GM23248 (cell line): ENCODE measurements at regions not wholly inside any gene's neighbourhood (a gene's known extent, or its start where the extent isn't known, plus 50 kb on each side); places are given as distances from the start of the nearest gene placed in this dataset.
"Not testable (repeated sequence)": the region's sequence is repeated elsewhere in the genome, so short reads cannot be mapped to it uniquely, and the experiment has no call there.

Source experiments
- DNase-seq: peaks from one replicate; pipeline ENCODE4 v3.0.0-alpha.2; 2015
- H2AFZ ChIP-seq: fragments of 200-600 bp; sonication (generic); 2 replicates; pipeline ENCODE4 v1.6.1; 2016; ENCODE audit warnings: antibody characterized with exemption
- H3F3A ChIP-seq: fragments of 200-600 bp; sonication (generic); 2 replicates; pipeline ENCODE4 v1.6.1; 2016; ENCODE audit warnings: mild to moderate bottlenecking, antibody characterized with exemption, mixed run types; ENCODE audit not compliant: insufficient read depth
- H3K27ac ChIP-seq: fragments of 200-600 bp; sonication (generic); 2 replicates; pipeline ENCODE4 v1.5.1; 2016; ENCODE audit warnings: mild to moderate bottlenecking
- H3K27me3 ChIP-seq: fragments of 200-600 bp; sonication (generic); replicated peaks from 2 replicates; pipeline ENCODE4 v1.6.1; 2016; ENCODE audit warnings: mild to moderate bottlenecking; ENCODE audit not compliant: insufficient read depth
- H3K36me3 ChIP-seq: fragments of 200-600 bp; sonication (generic); 2 replicates; pipeline ENCODE4 v1.6.1; 2016; ENCODE audit warnings: low read depth, mild to moderate bottlenecking
- H3K4me1 ChIP-seq: fragments of 200-600 bp; sonication (generic); 2 replicates; pipeline ENCODE4 v1.6.1; 2016; ENCODE audit warnings: mild to moderate bottlenecking; ENCODE audit not compliant: insufficient read depth
- H3K4me2 ChIP-seq: fragments of 200-600 bp; sonication (generic); one replicate; pipeline ENCODE4 v1.6.1; 2016; ENCODE audit warnings: mild to moderate bottlenecking; ENCODE audit not compliant: unreplicated experiment
- H3K4me3 ChIP-seq: fragments of 200-600 bp; sonication (generic); 2 replicates; pipeline ENCODE4 v1.5.1; 2016; ENCODE audit warnings: mild to moderate bottlenecking
- H3K79me2 ChIP-seq: fragments of 200-600 bp; sonication (generic); 2 replicates; pipeline ENCODE4 v1.6.1; 2016; ENCODE audit warnings: mild to moderate bottlenecking; ENCODE audit not compliant: insufficient read depth
- H3K9ac ChIP-seq: fragments of 200-600 bp; sonication (generic); 2 replicates; pipeline ENCODE4 v1.6.1; 2016; ENCODE audit warnings: mild to moderate bottlenecking
- H3K9me2 ChIP-seq: fragments of 200-600 bp; sonication (generic); 2 replicates; pipeline ENCODE4 v1.6.1; 2016; ENCODE audit warnings: mixed run types, mild to moderate bottlenecking, moderate library complexity; ENCODE audit not compliant: insufficient read depth
- H3K9me3 ChIP-seq: fragments of 200-600 bp; sonication (generic); one replicate; pipeline ENCODE4 v1.6.1; 2017; ENCODE audit warnings: low read depth
- H4K20me1 ChIP-seq: fragments of 200-600 bp; sonication (generic); 2 replicates; pipeline ENCODE4 v1.6.0; 2016; ENCODE audit not compliant: insufficient read depth
- EZH2 ChIP-seq: fragments of 200-600 bp; sonication (generic); IDR thresholded peaks from 2 replicates; pipeline ENCODE4 v1.6.1; 2018; ENCODE audit warnings: antibody characterized with exemption, mild to moderate bottlenecking; ENCODE audit not compliant: insufficient read depth, poor library complexity, severe bottlenecking
- EZH2phosphoT487 ChIP-seq: fragments of 200-600 bp; sonication (generic); IDR thresholded peaks from 2 replicates; pipeline ENCODE4 v1.6.1; 2018; ENCODE audit warnings: antibody characterized with exemption, moderate library complexity, mild to moderate bottlenecking, low read depth; ENCODE audit not compliant: insufficient read depth
- WGBS, 2 experiments: methylation state at CpG; one replicate each; pipeline ENCODE4 v1.1.6; 2015 to 2017; ENCODE audit warnings: low lambda C conversion rate in 2 of 2, low coverage in 1 of 2; ENCODE audit errors: missing lambda C conversion rate in 2 of 2; 5-methylcytosine and 5-hydroxymethylcytosine counted together
- in situ Hi-C: fragments of 300-500 bp; cut with MboI; formaldehyde crosslinking; loops from 2 replicates; pipeline ENCODE4 v1.15.0; 2020

GRCh38 chr14:49105956-49106355 is 480.2 kb downstream of the RPS29 start:
- no peaks in the 10 kb centered on the region for H3K9me3 ChIP-seq
- H3K9ac ChIP-seq: no peak overlapping the region
- H3K36me3 ChIP-seq: no peaks in the 10 kb centered on the region
- H3K79me2 ChIP-seq: no peaks in the 10 kb centered on the region
- no peaks in the 10 kb centered on the region for H3K4me1 ChIP-seq
- no peaks in the 10 kb centered on the region for H3F3A ChIP-seq
- TF ChIP-seq EZH2: no peak
- in situ Hi-C loops: no loop called here
- H2AFZ ChIP-seq: no peak overlapping the region
- H4K20me1 ChIP-seq: no peaks in the 10 kb centered on the region
- WGBS, 2 experiments: 8 to 14% methylated on average over 1 of the region's 1 CpG
- no peak for DNase-seq
- H3K4me2 ChIP-seq: no peak overlapping the region
- no peaks in the 10 kb centered on the region for H3K27me3 ChIP-seq
- H3K27ac ChIP-seq: no peak overlapping the region
- no peaks in the 10 kb centered on the region for H3K9me2 ChIP-seq
- H3K4me3 ChIP-seq: no peak overlapping the region

- Histone ChIP-seq H3K36me3 (no peaks in the 10 kb centered on the region), H3K9ac (no peak overlapping the region), H3K4me1 (no peaks in the 10 kb centered on the region), H2AFZ (no peak overlapping the region), H3K27me3 (no peaks in the 10 kb centered on the region), H3K27ac (no peak overlapping the region), H3K79me2 (no peaks in the 10 kb centered on the region), H3F3A (no peaks in the 10 kb centered on the region), H3K9me2 (no peaks in the 10 kb centered on the region), H3K4me3 (no peak overlapping the region), H3K9me3 (no peaks in the 10 kb centered on the region), H3K4me2 (no peak overlapping the region), H4K20me1 (no peaks in the 10 kb centered on the region)
- WGBS, 2 experiments: 20 to 23% methylated on average over 4 of the region's 4 CpGs
- DNase-seq: no peak
- no peak for TF ChIP-seq EZH2
- in situ Hi-C loops: no loop called here
Measured at GRCh38 chr14:49105512-49105911, 480.7 kb downstream of the RPS29 start.

GRCh38 chr14:49092345-49092744 is 493.8 kb downstream of the RPS29 start:
- no peaks in the 10 kb centered on the region for H3K36me3 ChIP-seq
- no peak overlapping the region for H3K9ac ChIP-seq
- no peak for DNase-seq
- no peaks in the 10 kb centered on the region for H4K20me1 ChIP-seq
- no peak overlapping the region for H3K4me2 ChIP-seq
- no peak overlapping the region for H3K27ac ChIP-seq
- H3K27me3 ChIP-seq: no peaks in the 10 kb centered on the region
- no peak overlapping the region for H3K4me3 ChIP-seq
- H3K9me3 ChIP-seq: no peaks in the 10 kb centered on the region
- H3K9me2 ChIP-seq: no peaks in the 10 kb centered on the region
- H2AFZ ChIP-seq: no peak overlapping the region
- H3K79me2 ChIP-seq: no peaks in the 10 kb centered on the region
- H3K4me1 ChIP-seq: no peaks in the 10 kb centered on the region
- no peaks in the 10 kb centered on the region for H3F3A ChIP-seq
- 6 to 7% methylated on average over 1 of the region's 1 CpG for WGBS, 2 experiments
- TF ChIP-seq EZH2 (no peak), EZH2phosphoT487 (no peak)
- in situ Hi-C loops: no loop called here

GRCh38 chr14:49089107-49089506 is 497.1 kb downstream of the RPS29 start:
- H3K27ac ChIP-seq: no peak overlapping the region
- no peak overlapping the region for H3K9ac ChIP-seq

GRCh38 chr14:49073292-49073691 is 512.9 kb downstream of the RPS29 start:
- H3K4me2 ChIP-seq, H3K9me3 ChIP-seq, H3K27me3 ChIP-seq, H3K4me1 ChIP-seq, in situ Hi-C loops, H3K4me3 ChIP-seq, H2AFZ ChIP-seq, H4K20me1 ChIP-seq, H3K36me3 ChIP-seq, H3K27ac ChIP-seq, H3F3A ChIP-seq, H3K9me2 ChIP-seq, H3K9ac ChIP-seq, H3K79me2 ChIP-seq, DNase-seq: not testable (repeated sequence)

More at GRCh38 chr14:49089107-49089506, 497.1 kb downstream of the RPS29 start:
- no peaks in the 10 kb centered on the region for H3K79me2 ChIP-seq
- 14 to 19% methylated on average over 3 of the region's 3 CpGs for WGBS, 2 experiments
- no peak overlapping the region for H3K4me2 ChIP-seq
- TF ChIP-seq EZH2phosphoT487 (no peak), EZH2 (no peak)
- no peak overlapping the region for H2AFZ ChIP-seq
- H3K4me1 ChIP-seq: no peaks in the 10 kb centered on the region
- no peaks in the 10 kb centered on the region for H3K9me3 ChIP-seq
- no peaks in the 10 kb centered on the region for H3K27me3 ChIP-seq
- H4K20me1 ChIP-seq: no peaks in the 10 kb centered on the region
- in situ Hi-C loops: no loop called here
- DNase-seq: no peak
- H3K9me2 ChIP-seq: no peaks in the 10 kb centered on the region
- H3K36me3 ChIP-seq: no peaks in the 10 kb centered on the region
- no peaks in the 10 kb centered on the region for H3F3A ChIP-seq
- no peak overlapping the region for H3K4me3 ChIP-seq
